ENCODE measurements at regions not wholly inside any gene's neighbourhood (a gene's known extent, or its start where the extent isn't known, plus 50 kb on each side); places are given as distances from the start of the nearest gene placed in this dataset.

GRCh38 chr9:81480828-81481604, 208.3 kb downstream of the TLE1 start:
- DNase-seq: no peak

- no peak for DNase-seq
These were observed 209.8 kb downstream of the TLE1 start for GRCh38 chr9:81479573-81479972.

- no peak for DNase-seq
These were observed 211.7 kb downstream of the TLE1 start for GRCh38 chr9:81477669-81478068.

DNA sequence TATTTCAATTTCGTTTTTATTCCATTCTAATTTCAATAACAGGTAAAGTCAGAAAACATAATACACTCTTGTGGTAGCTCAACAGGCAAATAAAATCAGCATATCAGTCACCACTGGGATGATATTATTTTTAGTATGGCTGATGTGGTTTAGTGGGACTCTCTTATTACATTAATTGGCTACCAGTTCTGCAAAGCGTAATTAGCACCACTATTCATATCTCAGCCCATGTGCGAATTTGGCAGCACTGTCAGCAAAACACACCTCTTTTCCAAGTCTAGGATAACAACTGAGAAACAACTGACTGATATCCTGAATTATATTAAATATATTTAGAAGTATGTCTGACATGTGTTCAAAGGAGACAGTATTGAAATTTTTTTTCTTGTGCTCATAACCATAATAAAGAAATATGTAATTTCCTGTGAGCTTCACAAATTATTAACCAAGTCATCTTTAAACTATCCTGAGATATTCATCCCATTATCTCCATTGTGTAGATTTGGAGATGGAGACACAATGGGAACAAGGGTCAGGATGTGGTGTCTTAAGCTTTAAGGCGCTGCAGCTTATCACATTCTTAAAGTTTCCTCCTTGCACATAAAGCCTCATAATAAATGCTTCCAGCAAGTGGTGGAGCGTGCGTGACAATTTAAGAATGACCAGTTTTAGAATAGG, 212.4 kb downstream of the TLE1 start:
- DNase-seq: no peak

GRCh38 chr9:81474792-81475191, 214.6 kb downstream of the TLE1 start:
- no peak for DNase-seq

- DNase-seq: peak; percentile 16
These were observed 215.2 kb downstream of the TLE1 start for GRCh38 chr9:81474125-81474524.

DNA sequence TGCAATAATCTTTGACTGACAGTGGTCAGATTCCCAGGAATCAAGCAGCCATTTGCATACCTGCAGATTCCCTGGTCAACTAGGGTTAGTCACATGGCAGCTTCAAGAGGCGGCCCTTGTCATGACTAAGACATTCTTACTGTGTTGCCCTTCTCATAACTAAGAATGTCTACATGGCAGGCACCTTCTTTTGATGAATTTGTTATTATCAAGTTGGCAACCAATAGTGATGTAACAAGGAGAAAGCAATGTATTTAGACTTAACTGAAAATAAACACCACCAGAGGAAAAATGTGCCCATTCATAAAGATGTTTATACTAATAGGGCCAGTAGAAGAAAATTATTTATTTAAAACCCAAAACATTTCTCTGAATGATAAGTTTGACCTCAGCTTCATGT, 215.6 kb downstream of the TLE1 start:
- DNase-seq: no peak

DNA sequence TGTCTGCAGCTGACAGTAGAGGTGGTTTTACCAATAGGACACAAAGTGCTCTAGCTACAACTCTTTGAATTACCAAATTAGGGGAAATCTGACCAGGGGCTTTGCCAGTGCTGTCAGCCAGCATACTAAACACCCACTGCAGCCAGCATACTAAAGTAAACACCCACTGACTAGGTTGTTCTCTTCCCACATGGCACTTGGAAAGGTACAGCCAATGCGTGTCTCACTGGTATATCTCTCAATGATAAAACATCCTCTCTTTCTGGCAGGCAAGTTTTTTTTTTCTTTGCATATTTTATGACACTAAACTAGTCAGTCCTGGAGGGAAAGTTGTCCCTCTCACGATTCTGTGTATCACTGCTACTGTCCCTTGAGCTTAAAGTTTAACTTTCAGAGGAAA, 216.1 kb downstream of the TLE1 start:
- DNase-seq: no peak

GRCh38 chr9:81472701-81473100, 216.6 kb downstream of the TLE1 start:
- no peak for DNase-seq

DNA sequence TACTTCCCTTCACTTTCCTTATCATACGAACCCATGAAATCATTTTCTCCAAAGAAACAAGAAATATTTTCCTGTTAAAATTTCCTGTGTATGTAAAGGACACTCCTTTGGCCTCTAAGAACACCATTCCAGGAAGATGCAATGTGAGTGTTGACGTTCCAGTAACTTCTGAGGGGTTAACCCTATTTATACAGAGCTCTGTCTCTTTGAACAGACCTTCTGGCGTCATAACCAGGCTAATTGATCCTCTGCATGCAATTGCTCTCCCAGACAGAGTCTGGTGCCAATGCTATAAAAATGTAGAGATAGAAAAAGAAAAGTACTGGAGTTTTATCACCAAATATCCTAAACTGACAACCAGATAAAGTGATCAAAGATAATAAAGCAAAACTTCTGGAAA, 218.5 kb downstream of the TLE1 start:
- DNase-seq: no peak

- DNase-seq: no peak
These were observed 221.2 kb downstream of the TLE1 start for GRCh38 chr9:81468084-81468595.

DNA sequence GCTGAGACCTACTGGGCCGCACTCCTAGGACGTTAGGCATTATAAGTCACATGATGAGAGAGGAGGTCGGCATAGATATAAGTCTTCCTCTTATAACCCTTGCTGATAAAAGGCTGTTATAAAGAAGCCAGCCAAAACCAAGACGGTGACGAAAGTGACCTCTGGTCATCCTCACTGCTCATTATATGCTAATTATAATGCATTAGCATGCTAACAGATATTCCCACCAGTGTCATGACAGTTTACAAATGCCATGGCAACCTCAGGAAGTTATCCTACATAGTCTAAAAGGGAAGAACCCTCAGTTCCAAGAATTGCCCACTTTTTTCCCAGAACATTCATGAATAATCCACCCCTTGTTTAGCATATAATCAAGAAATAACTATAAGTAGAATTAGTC, 222.4 kb downstream of the TLE1 start:
- no peak for DNase-seq

GRCh38 chr9:81465468-81466011, 223.8 kb downstream of the TLE1 start:
- no peak for DNase-seq

DNA sequence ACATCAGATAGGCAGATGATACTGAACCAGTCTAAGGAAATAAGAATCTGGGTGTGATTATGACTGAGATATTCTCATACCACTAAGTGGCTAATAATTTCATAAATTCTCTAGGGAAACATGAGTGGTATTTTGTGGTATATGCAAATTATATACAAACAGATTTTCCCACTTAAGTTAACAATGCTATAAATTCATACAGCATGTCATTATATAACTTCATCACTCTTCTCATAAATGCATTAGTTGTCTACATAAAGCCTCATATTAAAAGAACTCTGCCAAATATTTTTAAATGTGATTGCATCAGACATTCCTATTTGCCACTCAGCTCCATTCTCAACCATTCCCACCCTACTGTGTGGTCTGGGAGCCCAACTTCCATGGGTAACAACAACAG, 226.5 kb downstream of the TLE1 start:
- no peak for DNase-seq

DNA sequence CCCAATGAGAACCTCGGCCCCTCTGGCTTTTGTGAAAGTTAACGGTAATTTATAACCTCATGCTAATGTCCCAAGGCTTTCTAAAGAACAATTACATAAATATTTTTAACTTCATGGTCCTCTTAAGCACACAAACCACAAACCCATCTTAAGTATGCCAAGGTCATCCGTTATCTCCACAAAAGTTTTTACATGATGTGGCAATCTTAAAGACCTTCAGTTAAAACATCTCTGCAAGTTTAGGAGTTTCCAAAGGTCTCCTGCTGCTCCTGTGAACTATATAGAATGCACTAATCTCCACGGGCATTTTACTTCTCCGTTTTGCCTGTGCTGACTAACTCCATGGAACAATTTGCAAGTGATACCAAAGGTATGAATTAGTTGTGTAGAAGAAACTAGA, 228.2 kb downstream of the TLE1 start:
- DNase-seq: no peak

DNA sequence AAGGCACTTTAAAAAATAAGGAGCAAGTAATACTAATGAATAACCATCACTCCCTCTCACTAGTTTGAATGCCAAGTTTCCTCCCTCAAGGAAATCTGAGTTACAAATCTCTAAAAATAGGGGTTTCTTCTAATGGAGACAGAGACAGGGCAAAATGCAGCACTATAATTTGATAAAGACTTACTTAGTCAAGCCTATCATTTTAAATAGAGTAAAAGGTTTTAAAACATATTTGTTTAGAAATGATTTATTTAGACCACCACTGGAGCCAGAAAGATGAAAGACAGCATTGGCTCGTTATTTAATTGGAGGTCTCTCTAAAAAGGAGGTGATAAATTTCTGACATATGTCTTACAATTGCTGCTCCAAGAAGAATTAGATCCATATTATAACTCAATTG, 228.7 kb downstream of the TLE1 start:
- DNase-seq: no peak

DNA sequence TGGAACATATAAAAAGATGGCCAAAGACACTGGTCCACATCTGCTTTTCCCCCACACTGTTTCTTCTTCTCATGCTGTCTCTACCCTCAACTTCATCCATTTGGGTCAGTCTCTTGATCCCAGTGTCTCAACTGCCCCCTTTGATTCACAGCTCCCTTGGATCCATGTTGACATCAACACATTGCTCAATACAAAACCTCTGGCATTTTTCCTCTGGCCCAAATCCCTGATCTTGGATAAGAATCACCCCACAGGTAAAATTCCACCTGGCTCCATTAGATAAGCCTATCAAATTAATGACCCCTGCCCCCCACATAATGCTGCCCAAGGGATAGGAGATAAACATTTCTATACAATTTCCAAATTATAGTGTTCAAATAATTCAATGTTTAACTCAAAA, 229.8 kb downstream of the TLE1 start:
- no peak for DNase-seq

- DNase-seq: no peak
These were observed 232.8 kb downstream of the TLE1 start for GRCh38 chr9:81456431-81457006.

DNA sequence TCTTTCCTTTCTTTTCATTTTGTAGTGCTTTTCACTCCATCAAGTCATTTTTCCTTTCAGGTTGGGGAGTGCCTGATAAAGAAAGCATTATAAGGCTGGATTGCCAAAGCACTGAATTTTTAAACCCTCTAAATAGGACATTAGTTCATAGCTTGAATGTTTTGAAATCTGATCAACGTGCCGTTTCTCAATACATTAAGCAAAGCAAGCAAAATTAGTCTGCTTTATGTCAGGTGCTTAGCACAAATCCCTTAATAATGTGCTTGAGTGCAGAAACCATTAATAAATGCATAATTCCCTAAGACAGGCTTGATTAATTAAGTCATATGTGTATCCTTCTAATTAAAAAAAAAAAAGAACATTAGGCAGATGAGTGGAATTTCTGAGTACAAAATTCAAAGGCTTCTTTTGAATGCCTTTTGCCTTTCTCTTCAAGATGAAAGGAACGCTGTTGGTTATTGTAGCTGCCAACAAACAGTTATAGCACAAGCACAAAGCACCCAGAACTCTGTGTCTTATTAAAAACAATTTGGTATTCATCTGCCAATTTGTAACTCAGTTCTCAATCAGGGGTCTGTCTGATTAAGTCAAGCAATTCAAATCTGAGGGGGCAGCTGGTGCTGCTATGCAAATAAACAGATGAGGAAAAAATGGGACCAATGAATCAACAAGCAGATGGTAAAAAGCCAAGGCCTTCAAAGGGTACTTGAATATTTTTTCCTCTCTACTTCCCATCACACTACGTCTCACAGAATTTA, 233.7 kb downstream of the TLE1 start:
- peak; percentile 62 for DNase-seq

GRCh38 chr9:81445331-81445921, 243.9 kb downstream of the TLE1 start:
- DNase-seq: no peak

DNA sequence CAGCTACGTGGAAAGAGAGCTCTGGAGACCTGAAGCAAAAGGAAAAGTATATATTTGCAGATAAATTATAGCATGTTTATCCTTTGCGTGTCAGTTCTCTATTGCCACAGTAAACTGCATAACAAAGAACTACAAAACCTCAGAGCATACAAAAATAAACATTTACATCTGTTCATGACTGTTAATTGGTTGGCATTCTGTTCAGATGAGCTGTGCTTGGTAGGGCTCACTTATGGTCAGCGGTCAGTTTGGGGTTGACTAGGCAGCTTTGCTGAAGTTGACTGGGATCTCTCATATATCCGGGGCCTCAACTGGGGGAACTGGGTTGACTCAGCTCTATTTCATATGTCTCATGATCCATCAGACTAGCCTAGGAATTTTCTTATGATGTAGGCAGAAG, 257.7 kb downstream of the TLE1 start:
- DNase-seq: no peak

GRCh38 chr9:81430727-81431126, 258.6 kb downstream of the TLE1 start:
- DNase-seq: no peak

DNA sequence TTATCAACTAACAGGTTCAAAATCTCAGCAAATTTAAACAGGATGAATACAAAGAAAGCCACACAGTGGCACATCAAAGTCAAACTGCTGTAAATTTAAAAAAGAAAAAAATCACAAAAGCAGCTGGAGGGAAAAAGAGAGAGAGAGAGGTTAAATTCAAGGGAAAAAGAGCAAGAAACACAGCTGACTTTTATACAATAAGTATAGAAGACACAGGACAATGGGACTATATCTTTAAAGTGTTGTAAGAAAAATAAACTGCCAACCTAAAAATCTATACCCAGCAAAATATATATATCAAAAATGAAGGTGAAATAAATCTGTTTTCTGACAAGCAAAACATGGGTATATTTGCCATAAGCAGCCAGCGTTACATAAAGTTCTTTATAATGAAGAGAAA, 261.5 kb downstream of the TLE1 start:
- no peak for DNase-seq
